HG02852 (cell line): ENCODE measurements at regions not wholly inside any gene's neighbourhood (a gene's known extent, or its start where the extent isn't known, plus 50 kb on each side); places are given as distances from the start of the nearest gene placed in this dataset.
A peak's percentile ranks its signal among the peaks of the same experiment; 100 is the strongest.

Source experiments
- ATAC-seq: cut with Tn5 transposase; IDR thresholded peaks from one replicate; pipeline ENCODE4 v1.9.1; 2021; ENCODE audit warnings: mild to moderate bottlenecking, moderate library complexity; ENCODE audit not compliant: unreplicated experiment

DNA sequence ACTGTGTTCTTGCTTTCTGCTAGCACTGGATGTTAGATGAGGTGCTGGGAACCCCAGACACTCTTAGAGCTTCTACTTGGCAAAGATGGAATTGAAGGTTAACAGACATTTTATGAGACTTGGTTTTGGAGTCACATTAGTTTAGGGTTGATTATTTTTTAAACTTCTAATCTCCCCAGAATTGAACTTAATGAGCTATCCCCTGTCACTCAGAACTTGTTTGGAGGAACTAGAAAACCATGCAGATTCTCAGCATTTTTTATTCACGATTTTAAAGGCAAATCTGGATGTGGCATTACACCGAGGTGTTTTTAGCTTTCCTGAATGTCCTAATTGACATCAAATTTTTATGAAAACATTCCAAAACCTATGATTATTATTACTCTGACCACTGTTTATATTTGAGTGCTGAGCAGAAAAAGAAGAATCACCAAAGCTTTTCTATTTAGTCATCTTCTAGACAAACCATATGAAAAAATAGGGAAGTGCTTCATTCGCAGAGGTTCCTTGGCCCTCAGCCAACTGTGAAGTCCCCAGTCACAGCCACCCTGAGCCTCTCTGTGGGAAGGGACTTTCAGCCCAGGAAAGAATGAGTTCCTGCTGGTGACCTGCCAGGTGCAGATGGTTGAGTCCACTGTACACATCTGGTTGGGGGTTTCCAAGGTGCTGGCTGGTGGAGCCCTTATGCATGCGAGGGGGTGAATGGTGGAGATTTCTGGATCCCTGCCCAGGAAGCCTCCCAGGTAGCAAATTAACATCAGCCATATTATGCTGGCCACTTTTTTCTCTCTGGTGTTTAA lies 196.0 kb upstream of the TOPAZ1 start:
- peak; percentile 92 for ATAC-seq

DNA sequence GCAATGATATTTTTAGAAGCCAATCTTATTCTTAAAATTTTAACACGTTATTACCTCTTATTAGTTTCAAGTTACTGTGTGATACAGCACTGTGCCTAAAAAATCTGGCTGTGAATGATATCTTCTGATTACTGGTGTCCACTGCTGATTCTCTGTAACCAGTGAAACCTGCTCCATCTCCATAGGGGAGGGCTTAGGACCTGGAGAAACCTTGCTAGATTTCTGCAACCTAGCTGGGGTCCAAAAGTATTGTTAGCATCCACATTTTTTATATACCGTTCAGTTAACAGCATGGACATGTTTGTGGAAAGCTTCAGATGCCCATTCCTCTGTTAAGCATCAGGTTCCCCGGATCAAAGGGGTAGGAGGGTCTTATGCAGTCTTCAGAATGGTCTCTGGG lies 193.9 kb upstream of the TOPAZ1 start:
- no peak for ATAC-seq

DNA sequence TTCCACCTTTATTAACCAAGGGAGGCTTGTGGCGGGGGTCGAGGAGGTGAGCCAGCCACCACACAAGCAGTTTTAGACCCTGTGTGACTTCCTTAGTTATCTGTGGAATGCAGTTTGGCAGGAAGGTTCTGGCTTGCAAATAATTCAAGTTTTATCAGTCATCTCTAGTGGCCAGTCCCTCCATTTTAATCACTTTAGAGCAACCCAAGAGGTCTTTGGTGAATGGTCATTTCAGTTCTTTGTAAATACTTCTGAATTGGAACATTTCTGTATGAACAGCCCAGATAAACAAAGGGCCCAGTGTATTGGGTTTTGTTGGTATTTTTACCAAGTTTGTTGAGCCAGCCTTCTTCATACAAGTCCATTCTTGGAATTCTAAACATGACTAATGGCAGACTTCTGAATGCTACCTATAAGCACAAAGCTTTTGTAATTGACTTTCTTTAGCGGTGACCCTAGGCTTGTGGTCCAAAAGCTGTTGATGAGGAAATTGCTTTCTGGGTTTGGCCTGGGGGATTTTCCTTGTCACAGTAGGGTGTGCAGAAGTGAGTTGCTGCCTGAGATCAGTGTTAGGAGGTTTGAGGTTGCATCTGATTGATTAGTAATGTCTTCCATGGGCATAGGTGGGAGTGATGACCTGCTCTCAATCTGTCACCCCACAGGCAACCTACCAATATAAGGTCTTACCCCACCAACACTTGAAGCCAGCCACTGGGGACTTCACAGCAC lies 193.3 kb upstream of the TOPAZ1 start:
- no peak for ATAC-seq

DNA sequence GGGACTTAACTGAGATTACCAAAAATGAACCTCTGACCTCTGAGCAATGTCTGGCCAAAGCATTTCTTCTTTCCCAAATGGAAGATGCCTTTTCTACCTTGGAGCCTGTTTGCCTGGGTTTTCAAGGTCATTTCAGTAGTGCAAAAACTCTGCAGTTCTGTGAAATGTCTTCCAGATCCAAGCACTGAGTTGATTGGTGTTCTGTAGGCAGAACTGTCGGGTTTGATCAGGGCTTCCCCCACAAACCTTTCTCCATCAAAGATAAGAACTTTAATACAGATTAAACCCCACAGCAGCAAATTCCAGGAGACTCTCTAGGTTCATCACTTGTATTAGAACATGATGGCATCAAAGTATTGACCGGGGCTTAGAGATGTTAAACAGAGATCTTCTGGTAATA lies 192.7 kb upstream of the TOPAZ1 start:
- no peak for ATAC-seq

DNA sequence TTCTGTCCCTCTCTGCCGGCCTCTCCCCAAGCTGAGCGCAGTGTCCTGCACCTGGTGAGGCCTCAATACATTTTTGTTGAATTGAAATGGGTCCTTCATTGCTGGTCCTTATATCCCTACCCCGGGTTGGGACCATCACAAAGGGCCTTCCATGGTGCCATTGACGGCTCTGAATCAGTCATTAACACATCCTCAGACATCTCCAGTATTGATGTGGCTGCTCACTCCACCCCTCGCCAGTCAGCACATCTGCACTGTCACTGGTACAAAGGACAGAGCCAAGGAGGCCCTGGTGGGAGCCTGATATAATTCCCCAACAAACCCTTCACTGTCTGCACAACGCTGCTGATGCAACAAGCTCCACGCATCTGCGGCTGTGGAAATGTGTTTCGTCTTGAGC lies 191.6 kb upstream of the TOPAZ1 start:
- ATAC-seq, result no peak

DNA sequence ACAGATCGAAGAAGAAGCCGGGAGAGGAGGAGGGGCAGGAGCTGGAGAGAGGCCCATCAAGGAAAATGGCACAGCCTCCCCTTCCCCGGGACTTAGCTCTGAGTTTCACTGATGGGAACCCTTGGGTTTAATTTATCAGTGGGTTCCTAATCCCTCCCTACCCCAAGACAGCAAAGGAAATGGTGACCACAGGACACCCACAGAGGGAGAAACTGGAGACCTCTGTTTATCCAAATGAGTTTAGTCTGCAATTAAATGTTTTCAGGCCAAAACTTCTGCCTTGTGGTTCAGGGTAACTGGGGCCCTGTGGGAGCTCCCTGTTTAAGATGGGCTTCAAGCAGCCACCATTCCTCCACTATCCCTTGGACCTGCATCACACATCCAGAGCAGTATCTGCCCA lies 190.8 kb upstream of the TOPAZ1 start:
- no peak for ATAC-seq

DNA sequence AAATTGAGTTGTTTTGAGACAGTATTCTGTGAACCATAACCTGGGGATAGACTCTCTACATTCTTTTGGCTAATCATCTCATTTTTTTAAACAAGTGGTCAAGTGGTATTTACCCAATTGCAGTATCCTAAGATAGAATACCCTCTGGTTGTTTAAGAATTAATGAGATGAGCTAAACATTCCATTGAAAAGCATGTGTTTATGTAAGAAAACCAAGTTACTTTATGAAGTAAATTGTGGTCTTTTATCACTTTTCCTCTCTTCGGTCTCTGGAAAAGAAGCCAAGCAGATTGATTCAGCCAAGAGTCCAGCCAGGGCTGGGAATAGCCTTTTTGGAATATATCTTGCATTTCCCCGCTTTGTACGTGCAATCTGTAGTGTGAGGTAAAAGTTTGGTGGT lies 185.7 kb upstream of the TOPAZ1 start:
- no peak for ATAC-seq

DNA sequence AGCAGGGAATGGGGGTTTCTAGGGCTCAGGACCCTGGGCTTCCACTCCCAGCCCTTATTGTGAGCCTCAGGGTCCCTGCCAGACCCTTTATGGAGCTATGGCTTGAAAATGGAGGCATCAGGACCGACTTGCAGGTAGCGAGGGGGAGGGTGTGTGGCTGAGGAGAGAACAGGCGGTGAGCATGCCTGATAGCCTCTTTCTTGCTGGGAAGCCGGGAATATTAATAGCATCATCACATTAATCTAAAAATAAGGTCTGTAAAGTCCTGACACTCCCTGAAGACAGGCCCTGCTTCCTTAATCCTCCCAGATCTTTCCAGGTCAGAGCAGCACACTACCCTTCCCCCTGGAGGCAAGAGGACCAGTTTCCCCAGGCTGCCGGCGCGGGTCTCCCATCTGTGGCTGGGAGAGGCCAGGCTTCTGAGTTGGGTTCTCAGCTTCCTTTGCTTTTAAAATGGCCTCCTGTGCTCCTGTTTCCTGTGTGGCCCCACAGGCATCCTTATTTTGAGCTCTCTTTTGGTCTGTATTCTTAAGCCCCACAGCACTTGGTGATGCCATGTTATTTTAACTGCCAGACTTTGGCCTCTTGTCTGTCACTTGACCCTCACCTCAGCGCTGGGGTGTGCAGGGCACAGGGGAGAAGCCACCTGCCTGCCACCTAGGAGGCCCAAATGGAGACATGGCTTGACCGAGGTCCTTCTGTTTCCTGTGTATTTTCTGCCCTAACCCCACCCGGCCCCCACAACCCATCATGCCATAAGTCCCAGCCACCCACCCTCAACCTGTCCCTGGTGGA lies 185.0 kb upstream of the TOPAZ1 start:
- no peak for ATAC-seq

DNA sequence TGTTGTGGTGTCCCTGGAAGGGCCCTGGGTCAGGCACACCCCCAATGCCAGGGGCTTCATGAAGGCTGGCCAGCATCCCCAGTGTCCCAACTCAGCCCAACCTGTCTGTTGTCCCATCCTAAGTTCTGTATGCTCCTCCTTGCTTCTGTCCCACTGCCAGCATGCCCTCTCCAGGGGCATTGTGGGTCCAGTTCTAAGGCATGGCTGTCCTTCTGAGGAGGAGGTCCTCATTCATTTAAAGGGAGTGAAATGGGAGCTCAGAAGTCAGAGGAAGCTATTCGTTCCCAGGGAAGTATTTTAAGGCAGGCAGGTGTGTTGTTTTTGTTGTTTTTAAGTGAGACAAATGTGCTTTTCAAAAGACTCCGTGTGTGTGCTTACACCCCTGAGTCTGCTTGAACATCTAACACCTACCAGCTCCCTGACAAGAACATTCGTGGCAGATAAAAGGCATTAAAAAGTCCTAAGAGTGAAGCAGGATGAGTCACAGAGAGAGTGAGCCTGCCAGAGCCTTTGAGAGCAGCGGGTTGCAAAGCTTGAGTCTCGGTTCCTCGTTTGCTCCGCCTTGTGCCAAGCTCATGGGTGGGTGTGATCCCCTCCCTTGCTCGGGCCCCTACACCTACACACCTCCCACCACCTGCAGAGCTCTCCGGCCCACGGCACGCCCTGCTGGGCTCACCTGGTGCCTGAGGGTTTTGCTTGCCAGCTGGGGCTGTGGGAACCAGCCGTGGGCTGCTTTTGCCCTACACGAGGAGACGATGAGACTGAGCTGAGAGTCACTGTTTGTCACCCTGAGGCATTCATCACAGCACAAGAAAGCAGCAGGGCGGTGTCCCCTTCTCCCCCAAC lies 183.4 kb upstream of the TOPAZ1 start:
- ATAC-seq, result peak; percentile 92

DNA sequence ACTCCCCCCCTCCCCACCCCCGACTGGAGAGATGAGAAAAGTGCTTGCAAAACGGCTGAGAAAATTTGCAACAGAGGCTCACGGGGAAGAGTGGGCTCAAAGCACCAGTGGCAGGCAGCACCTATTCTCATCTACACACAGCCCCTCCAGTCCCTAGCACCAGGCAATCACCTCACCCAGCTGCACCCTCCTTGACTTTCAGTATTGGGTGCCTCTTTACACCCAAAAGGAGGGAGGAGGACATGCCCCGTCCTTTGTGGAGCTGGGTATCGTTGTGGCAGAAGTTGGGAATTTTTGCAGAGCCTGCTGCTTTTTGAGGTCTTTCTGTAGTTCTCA lies 182.8 kb upstream of the TOPAZ1 start:
- ATAC-seq, result no peak

DNA sequence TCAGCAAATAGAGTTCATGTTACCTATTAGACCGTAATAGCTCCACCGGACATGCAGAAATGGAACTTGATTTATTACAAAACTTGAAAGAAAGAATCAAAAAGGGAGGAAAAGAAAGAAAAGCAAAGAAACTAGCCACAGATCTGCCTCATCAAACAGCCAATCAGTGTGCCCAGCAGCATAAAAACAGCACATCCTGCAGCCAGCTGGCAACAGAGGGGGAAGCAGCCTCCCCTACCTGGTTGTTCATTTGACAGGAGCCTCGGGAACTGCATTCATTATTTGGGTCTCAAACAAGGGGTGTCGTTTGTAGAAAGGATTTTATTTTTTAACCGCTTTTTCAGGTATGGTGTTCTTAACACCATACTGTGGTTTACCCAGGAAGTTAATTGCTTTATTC lies 181.5 kb upstream of the TOPAZ1 start:
- no peak for ATAC-seq

DNA sequence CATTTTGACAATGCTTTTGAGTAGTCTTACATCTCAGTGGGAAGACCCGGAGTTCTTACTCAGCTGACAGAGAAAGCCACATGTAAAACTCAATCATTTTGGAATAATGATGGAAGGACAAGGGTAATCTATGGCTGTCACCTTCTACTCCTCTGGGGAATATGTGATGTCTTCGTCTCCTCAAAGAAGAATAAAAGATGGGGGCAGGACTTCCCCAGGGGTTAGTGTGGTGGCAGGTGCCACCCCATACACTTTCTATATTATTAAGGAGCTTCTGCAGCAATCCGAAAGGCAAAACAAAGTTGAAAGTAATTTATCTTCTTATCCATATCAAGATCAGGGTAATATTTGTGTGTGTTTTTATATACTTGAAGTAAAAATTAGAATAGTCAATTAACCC lies 180.4 kb upstream of the TOPAZ1 start:
- no peak for ATAC-seq

DNA sequence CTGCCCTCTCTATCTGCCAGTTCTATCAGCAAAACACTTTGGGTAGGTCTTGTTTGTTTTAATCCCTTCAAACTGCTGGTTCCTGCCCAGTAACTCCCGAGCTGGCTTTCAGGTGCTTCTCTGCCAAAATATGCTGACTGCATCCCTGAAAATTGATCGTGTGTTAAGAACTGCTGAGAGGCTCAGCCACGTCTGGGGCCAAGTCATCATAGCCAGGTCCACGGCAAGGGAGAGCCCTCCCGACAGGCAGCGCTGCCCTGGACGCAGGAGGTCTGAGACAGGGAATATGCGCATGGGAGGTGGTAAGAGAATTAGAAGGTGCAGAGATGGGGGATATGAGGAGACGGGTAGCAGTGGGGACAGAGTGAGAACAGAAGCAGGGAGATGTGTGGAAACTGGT lies 179.7 kb upstream of the TOPAZ1 start:
- ATAC-seq, result no peak

DNA sequence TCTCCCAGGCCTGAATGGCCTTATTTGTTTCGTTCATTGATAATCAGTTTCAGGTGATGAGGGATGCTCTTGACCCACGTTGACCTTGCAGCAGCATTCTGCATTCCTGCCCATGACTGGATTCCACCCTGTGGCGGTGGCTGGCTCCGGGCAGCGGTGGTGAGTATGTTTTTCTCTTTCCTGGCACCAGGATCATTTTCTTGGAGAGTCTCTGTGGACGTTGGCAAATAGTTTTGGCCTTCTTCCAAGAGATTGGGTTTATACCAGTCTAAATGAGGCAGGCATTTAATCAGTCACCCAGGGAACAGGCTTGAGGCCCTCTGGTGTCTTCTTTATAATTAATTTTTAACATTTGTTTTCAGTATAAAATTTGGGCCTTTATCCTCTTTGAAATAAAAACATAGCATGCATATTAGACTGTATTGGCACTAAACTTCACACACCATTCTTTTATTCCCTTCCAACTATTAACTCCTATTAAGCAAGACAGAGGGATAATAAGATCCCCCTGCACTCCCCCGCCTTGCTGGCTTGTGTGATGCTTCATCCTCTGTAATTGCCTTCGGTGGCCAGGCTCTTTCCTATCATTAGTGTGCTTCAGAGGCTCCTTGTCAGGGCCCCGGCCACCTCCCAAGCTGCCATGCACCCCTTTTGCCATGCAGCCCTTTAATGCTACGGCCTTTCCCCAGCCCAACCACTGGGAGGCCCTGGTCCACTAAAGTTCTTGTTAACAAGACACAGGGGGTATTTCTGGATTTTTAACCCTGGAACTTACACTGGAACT lies 176.2 kb upstream of the TOPAZ1 start:
- ATAC-seq, result no peak

DNA sequence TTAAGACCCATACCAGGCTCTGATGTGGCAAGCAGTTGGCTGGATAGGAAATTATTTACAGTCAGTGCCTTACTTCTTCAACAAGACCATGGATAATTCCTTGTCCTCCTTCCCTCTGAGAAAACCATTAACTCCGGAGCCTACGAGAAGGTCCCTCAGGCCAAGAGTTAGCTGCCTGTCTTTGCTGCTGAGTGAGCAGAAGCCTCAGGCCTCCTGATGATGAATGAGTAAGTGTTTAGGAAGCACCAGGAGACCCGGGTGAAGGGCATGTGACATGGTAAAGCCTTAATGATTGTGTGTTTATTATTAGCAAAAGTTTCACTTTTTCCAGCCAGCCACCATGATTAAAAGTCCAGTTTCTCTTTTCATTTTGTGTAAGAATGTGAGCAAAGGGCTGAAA lies 174.9 kb upstream of the TOPAZ1 start:
- no peak for ATAC-seq

DNA sequence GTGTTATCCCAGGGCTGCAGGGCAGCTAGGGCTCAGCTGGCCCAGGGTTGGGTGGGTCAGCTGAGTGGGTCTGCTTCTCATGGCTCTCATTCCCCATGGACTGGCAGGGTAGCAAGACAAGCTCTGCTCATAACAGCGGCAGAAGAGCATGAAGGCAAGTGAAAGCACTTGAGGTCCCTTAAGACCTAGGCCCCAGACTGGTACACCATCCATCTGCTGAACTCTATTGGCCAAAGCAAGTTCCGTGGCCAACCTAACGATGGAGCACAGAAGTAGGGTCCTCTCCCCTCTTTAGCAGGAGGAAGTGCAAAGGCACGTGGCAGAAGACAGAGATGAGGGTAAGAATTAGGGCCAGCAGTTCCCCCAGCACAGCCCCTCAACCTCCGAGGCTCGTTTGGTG lies 174.3 kb upstream of the TOPAZ1 start:
- ATAC-seq, result no peak

DNA sequence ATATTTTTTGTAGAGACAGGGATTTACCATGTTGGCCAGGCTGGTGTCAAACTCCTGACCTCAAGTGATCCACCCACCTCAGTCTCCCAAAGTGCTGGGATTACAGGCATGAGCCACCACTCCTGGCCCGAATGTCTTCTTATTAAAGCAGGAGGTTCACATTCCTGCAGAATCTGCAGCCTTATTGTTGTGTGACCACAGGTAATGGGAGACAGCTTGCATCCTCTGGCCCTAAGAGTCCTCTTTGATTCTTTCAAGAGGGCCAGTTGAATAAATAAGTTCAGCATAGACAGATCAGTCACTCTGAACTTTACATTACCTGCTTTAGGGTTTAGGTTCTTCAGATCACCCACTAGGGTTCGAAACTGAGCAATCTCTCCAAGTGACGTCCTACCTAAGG lies 172.9 kb upstream of the TOPAZ1 start:
- ATAC-seq, result no peak

DNA sequence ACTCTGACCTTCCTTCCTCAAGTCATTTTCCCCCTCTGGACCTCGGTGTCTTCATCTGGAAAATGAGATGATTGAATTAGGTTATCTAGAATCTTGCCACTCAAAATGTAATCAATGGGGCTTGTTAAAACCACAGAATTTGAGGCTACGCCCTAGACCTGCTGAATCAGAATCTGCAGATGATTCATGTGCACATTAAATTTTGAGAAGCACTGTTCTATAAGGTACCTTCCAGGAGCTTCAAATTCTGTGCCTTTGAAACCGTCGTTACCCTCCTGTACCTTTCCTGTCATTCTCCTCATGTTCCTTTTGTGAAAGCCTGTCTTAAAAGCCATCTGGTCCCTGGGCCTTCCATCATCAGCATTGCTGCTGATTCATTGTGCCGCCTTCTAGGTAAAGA lies 172.4 kb upstream of the TOPAZ1 start:
- no peak for ATAC-seq

DNA sequence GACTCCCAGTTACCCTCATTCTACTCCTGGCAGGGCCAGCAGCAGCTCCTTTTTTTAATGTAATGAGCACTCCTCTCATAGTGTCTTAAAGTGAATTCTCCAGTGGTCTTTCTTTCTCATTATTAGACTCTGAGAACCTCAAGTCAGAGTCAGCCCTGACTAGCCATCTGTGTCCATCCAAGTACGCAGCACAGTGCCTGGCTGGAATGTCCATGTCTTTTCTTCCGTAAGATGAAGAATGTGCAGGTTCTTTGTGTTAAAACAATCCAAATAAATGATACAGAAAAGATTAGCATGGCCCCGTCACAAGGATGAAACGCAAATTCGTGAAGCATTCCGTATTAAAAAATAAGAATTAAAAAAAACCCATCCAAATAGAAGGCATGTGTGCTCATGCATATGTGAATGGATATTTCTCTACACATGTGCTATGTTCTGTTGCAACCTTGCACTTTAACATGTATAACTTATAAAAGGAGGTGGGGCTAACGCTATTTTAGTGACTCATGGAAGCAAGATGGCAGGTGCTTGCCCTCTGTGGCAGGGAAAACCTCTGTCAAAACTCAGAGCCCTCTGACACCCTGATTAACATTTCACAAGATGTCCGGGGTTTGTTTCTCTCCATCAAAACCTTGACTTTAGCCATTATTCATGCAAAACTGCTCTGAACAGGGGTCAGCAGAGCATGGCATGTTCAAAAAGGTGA lies 170.7 kb upstream of the TOPAZ1 start:
- ATAC-seq, result no peak
